ENCODE measurements at regions not wholly inside any gene's neighbourhood (a gene's known extent, or its start where the extent isn't known, plus 50 kb on each side); places are given as distances from the start of the nearest gene placed in this dataset.
"Not testable (repeated sequence)": the region's sequence is repeated elsewhere in the genome, so short reads cannot be mapped to it uniquely, and the experiment has no call there.

DNA sequence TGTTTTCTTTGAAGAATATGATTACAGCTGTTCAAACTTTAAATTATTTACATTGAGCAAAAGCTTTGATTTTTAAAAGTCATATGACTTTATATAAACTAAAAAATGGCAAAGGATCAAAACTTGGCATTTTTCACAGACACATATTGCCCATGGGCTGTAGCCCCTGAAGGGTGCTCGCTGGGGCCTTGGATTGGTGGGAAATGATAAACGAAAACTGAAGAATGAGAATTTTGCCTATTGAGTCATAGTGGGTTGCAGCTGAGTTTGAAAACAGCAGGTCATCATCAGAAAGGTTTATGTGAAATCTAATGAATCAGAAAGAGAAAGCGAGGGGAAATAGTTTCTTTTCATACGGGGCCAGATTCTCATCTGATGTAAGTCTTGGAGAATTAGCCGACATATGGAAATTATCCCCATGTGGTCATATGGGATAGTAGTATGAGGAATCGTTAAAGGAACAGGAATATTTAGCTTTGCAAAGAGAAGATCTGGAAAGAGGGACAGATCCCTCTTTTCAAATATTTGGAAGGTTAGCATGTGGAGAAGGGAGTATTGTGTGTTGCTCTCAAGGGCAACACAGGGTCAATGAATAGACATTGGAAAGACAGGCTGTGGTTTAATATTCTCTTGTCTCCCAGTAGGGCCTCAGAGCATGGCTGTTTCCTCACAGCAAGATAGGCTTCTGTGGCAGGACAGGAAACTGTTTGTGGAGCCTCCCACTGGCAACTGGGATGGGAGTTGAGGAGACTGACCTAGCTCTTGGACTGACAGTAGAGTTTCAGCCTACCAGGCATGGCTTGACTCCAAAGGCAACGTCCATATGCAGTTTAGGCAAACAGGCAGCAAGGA is 119.0 kb downstream of the FZD1 start:
- POLR2A ChIA-PET: no interaction called here
- intact Hi-C loops (cut with micrococcal nuclease; ENCODE audit: unreplicated experiment): no loop called here
- in situ Hi-C loops (cut with HindIII; ENCODE audit: low pct_unique_long_range_greater_than_20kb, low sequenced_read_pairs): no loop called here
- BruUV-seq (replicated peaks): no TSS peak
- H3K36me3 ChIP-seq (ENCODE audit: control insufficient read depth, insufficient read depth, low read length): no peaks in the 10 kb centered on the region
- CTCF ChIA-PET: no interaction called here
- no peak overlapping the region for H3K4me3 ChIP-seq (ENCODE audit: low read depth in 2 of 2, low read length in 2 of 2)
- ATAC-seq (no peak), DNase-seq (ENCODE audit: low read depth, low spot score) (no peak)
- no peak for TF ChIP-seq TCF7L2 (IDR thresholded peaks at IDR 0.05; ENCODE audit: low read depth, low read length)
- TF ChIP-seq, protein P1, sequence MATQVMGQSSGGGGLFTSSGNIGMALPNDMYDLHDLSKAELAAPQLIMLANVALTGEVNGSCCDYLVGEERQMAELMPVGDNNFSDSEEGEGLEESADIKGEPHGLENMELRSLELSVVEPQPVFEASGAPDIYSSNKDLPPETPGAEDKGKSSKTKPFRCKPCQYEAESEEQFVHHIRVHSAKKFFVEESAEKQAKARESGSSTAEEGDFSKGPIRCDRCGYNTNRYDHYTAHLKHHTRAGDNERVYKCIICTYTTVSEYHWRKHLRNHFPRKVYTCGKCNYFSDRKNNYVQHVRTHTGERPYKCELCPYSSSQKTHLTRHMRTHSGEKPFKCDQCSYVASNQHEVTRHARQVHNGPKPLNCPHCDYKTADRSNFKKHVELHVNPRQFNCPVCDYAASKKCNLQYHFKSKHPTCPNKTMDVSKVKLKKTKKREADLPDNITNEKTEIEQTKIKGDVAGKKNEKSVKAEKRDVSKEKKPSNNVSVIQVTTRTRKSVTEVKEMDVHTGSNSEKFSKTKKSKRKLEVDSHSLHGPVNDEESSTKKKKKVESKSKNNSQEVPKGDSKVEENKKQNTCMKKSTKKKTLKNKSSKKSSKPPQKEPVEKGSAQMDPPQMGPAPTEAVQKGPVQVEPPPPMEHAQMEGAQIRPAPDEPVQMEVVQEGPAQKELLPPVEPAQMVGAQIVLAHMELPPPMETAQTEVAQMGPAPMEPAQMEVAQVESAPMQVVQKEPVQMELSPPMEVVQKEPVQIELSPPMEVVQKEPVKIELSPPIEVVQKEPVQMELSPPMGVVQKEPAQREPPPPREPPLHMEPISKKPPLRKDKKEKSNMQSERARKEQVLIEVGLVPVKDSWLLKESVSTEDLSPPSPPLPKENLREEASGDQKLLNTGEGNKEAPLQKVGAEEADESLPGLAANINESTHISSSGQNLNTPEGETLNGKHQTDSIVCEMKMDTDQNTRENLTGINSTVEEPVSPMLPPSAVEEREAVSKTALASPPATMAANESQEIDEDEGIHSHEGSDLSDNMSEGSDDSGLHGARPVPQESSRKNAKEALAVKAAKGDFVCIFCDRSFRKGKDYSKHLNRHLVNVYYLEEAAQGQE (IDR thresholded peaks at IDR 0.05; ENCODE audit: insufficient read depth in 1 of 2, low read depth in 2 of 2, low read length in 1 of 2): no peak
- no peak for TF ChIP-seq POLR2AphosphoS5 (IDR thresholded peaks at IDR 0.05; ENCODE audit: low read depth, low read length)
- TF ChIP-seq, protein P2, sequence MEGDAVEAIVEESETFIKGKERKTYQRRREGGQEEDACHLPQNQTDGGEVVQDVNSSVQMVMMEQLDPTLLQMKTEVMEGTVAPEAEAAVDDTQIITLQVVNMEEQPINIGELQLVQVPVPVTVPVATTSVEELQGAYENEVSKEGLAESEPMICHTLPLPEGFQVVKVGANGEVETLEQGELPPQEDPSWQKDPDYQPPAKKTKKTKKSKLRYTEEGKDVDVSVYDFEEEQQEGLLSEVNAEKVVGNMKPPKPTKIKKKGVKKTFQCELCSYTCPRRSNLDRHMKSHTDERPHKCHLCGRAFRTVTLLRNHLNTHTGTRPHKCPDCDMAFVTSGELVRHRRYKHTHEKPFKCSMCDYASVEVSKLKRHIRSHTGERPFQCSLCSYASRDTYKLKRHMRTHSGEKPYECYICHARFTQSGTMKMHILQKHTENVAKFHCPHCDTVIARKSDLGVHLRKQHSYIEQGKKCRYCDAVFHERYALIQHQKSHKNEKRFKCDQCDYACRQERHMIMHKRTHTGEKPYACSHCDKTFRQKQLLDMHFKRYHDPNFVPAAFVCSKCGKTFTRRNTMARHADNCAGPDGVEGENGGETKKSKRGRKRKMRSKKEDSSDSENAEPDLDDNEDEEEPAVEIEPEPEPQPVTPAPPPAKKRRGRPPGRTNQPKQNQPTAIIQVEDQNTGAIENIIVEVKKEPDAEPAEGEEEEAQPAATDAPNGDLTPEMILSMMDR (IDR thresholded peaks at IDR 0.05): no peak
- no peak for TF ChIP-seq SIN3A (IDR thresholded peaks at IDR 0.05; ENCODE audit: borderline replicate concordance, insufficient read depth, low read depth, low read length)
- H3K27me3 ChIP-seq (ENCODE audit: control insufficient read depth, insufficient read depth, low read length): no peaks in the 10 kb centered on the region
- H3K4me1 ChIP-seq (ENCODE audit: control insufficient read depth, insufficient read depth, low read length): no peaks in the 10 kb centered on the region
- no peak overlapping the region for H3K27ac ChIP-seq (ENCODE audit: low read length)
- no peaks in the 10 kb centered on the region for H3K9me3 ChIP-seq (ENCODE audit: control insufficient read depth, insufficient read depth, low read depth, low read length)

DNA sequence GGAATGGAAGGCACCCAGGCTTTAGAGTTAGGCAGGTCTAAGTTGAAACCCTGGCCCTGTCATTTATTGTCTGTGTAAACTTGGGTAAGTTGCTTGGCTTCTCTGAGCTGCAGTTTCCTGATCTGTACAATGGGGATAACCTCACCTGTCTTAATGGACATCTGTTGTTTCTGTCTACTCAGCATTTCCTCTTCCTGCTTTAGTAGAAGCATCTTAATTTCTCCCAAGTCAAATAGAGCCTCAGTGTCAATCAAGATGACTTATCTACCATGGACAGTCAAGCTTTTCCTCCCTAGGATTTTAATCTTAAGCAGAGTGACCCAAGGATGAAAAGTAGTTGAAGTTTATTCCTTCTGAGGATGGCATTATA is 119.7 kb downstream of the FZD1 start:
- H3K4me3 ChIP-seq (ENCODE audit: low read depth in 2 of 2, low read length in 2 of 2): no peak overlapping the region
- TF ChIP-seq SIN3A (IDR thresholded peaks at IDR 0.05; ENCODE audit: borderline replicate concordance, insufficient read depth, low read depth, low read length) (no peak), POLR2AphosphoS5 (IDR thresholded peaks at IDR 0.05; ENCODE audit: low read depth, low read length) (no peak), TCF7L2 (IDR thresholded peaks at IDR 0.05; ENCODE audit: low read depth, low read length) (no peak)
- TF ChIP-seq, protein P1 (IDR thresholded peaks at IDR 0.05; ENCODE audit: insufficient read depth in 1 of 2, low read depth in 2 of 2, low read length in 1 of 2): no peak
- TF ChIP-seq, protein P2 (IDR thresholded peaks at IDR 0.05): no peak
- no peaks in the 10 kb centered on the region for H3K27me3 ChIP-seq (ENCODE audit: control insufficient read depth, insufficient read depth, low read length)
- DNase-seq (ENCODE audit: low read depth, low spot score): no peak
- no peak overlapping the region for H3K27ac ChIP-seq (ENCODE audit: low read length)
- no peaks in the 10 kb centered on the region for H3K36me3 ChIP-seq (ENCODE audit: control insufficient read depth, insufficient read depth, low read length)
- in situ Hi-C loops (cut with HindIII; ENCODE audit: low pct_unique_long_range_greater_than_20kb, low sequenced_read_pairs): no loop called here
- no peaks in the 10 kb centered on the region for H3K9me3 ChIP-seq (ENCODE audit: control insufficient read depth, insufficient read depth, low read depth, low read length)
- no peak for ATAC-seq
- ChIA-PET CTCF (no interaction called here), POLR2A (no interaction called here)
- H3K4me1 ChIP-seq (ENCODE audit: control insufficient read depth, insufficient read depth, low read length): no peaks in the 10 kb centered on the region
- intact Hi-C loops (cut with micrococcal nuclease; ENCODE audit: unreplicated experiment): no loop called here
- no TSS peak for BruUV-seq (replicated peaks)

DNA sequence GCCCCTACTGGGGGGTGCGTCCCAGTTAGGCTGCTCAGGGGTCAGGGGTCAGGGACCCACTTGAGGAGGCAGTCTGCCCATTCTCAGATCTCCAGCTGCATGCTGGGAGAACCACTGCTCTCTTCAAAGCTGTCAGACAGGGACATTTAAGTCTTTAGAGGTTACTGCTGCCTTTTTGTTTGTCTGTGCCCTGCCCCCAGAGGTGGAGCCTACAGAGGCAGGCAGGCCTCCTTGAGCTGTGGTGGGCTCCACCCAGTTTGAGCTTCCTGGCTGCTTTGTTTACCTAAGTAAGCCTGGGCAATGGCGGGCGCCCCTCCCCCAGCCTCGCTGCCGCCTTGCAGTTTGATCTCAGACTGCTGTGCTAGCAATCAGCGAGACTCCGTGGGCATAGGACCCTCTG is 130.5 kb downstream of the FZD1 start:
- H3K27ac ChIP-seq (ENCODE audit: low read length); H3K9me3 ChIP-seq (ENCODE audit: control insufficient read depth, insufficient read depth, low read depth, low read length); CTCF ChIA-PET; H3K4me1 ChIP-seq (ENCODE audit: control insufficient read depth, insufficient read depth, low read length); DNase-seq (ENCODE audit: low read depth, low spot score); BruUV-seq (replicated peaks); in situ Hi-C loops (cut with HindIII; ENCODE audit: low pct_unique_long_range_greater_than_20kb, low sequenced_read_pairs); H3K27me3 ChIP-seq (ENCODE audit: control insufficient read depth, insufficient read depth, low read length); intact Hi-C loops (cut with micrococcal nuclease; ENCODE audit: unreplicated experiment); H3K36me3 ChIP-seq (ENCODE audit: control insufficient read depth, insufficient read depth, low read length); ATAC-seq; POLR2A ChIA-PET; H3K4me3 ChIP-seq (ENCODE audit: low read depth in 2 of 2, low read length in 2 of 2): not testable (repeated sequence)

All from Panc1 (cell line).